ENCODE measurements at regions not wholly inside any gene's neighbourhood (a gene's known extent, or its start where the extent isn't known, plus 50 kb on each side); places are given as distances from the start of the nearest gene placed in this dataset.

- Histone ChIP-seq H3K9me3 (ENCODE audit: control insufficient read depth in 5 of 5, low read length in 5 of 5) (no peaks in the 10 kb centered on the region), H3K36me3 (ENCODE audit: control insufficient read depth in 5 of 5, insufficient read depth in 5 of 5, low read length in 5 of 5) (no peaks in the 10 kb centered on the region), H3K4me1 (ENCODE audit: control insufficient read depth in 5 of 5, insufficient read depth in 5 of 5, low read length in 5 of 5) (no peaks in the 10 kb centered on the region), H3K9ac (ENCODE audit: low read length in 5 of 5) (no peak overlapping the region), H3K4me3 (ENCODE audit: low read depth in 1 of 5, low read length in 5 of 5) (no peak overlapping the region), H3K27ac (ENCODE audit: low read depth, low read length) (no peak overlapping the region), H3K27me3 (ENCODE audit: control insufficient read depth in 5 of 5, insufficient read depth in 4 of 5, low read length in 5 of 5) (peaks cover 0 to 6% (median 0%) of the 10 kb centered on the region in 5 donors)
Observed at GRCh38 chr5:2991884-2992283, 240.4 kb upstream of the IRX2 start.

- H3K9ac ChIP-seq (ENCODE audit: low read length in 5 of 5): no peak overlapping the region
- H3K27me3 ChIP-seq (ENCODE audit: control insufficient read depth in 5 of 5, insufficient read depth in 4 of 5, low read length in 5 of 5): no peaks in the 10 kb centered on the region
- no peaks in the 10 kb centered on the region for H3K9me3 ChIP-seq (ENCODE audit: control insufficient read depth in 5 of 5, low read length in 5 of 5)
- H3K36me3 ChIP-seq (ENCODE audit: control insufficient read depth in 5 of 5, insufficient read depth in 5 of 5, low read length in 5 of 5): no peaks in the 10 kb centered on the region
- no peaks in the 10 kb centered on the region for H3K4me1 ChIP-seq (ENCODE audit: control insufficient read depth in 5 of 5, insufficient read depth in 5 of 5, low read length in 5 of 5)
- no peak overlapping the region for H3K27ac ChIP-seq (ENCODE audit: low read depth, low read length)
- no peak overlapping the region for H3K4me3 ChIP-seq (ENCODE audit: low read depth in 1 of 5, low read length in 5 of 5)
Observed at GRCh38 chr5:2989517-2989916, 238.0 kb upstream of the IRX2 start.

- H3K27ac ChIP-seq (ENCODE audit: low read depth, low read length): no peak overlapping the region
- H3K27me3 ChIP-seq (ENCODE audit: control insufficient read depth in 5 of 5, insufficient read depth in 4 of 5, low read length in 5 of 5): peaks cover 0 to 4% (median 0%) of the 10 kb centered on the region in 5 donors
- no peak overlapping the region for H3K4me3 ChIP-seq (ENCODE audit: low read depth in 1 of 5, low read length in 5 of 5)
- H3K9ac ChIP-seq (ENCODE audit: low read length in 5 of 5): no peak overlapping the region
- H3K4me1 ChIP-seq (ENCODE audit: control insufficient read depth in 5 of 5, insufficient read depth in 5 of 5, low read length in 5 of 5): no peaks in the 10 kb centered on the region
- H3K36me3 ChIP-seq (ENCODE audit: control insufficient read depth in 5 of 5, insufficient read depth in 5 of 5, low read length in 5 of 5): no peaks in the 10 kb centered on the region
- no peaks in the 10 kb centered on the region for H3K9me3 ChIP-seq (ENCODE audit: control insufficient read depth in 5 of 5, low read length in 5 of 5)
Observed at GRCh38 chr5:2986301-2986700, 234.8 kb upstream of the IRX2 start.

GRCh38 chr5:2985718-2986117 lies 234.2 kb upstream of the IRX2 start:
- H3K4me1 ChIP-seq (ENCODE audit: control insufficient read depth in 5 of 5, insufficient read depth in 5 of 5, low read length in 5 of 5): no peaks in the 10 kb centered on the region
- H3K27me3 ChIP-seq (ENCODE audit: control insufficient read depth in 5 of 5, insufficient read depth in 4 of 5, low read length in 5 of 5): peaks cover 0 to 4% (median 0%) of the 10 kb centered on the region in 5 donors
- no peak overlapping the region for H3K27ac ChIP-seq (ENCODE audit: low read depth, low read length)
- no peak overlapping the region for H3K9ac ChIP-seq (ENCODE audit: low read length in 5 of 5)
- no peaks in the 10 kb centered on the region for H3K9me3 ChIP-seq (ENCODE audit: control insufficient read depth in 5 of 5, low read length in 5 of 5)
- H3K4me3 ChIP-seq (ENCODE audit: low read depth in 1 of 5, low read length in 5 of 5): no peak overlapping the region
- H3K36me3 ChIP-seq (ENCODE audit: control insufficient read depth in 5 of 5, insufficient read depth in 5 of 5, low read length in 5 of 5): no peaks in the 10 kb centered on the region

GRCh38 chr5:2983583-2984300 lies 232.3 kb upstream of the IRX2 start:
- no peak overlapping the region for H3K9ac ChIP-seq (ENCODE audit: low read length in 5 of 5)
- no peak overlapping the region for H3K27ac ChIP-seq (ENCODE audit: low read depth, low read length)
- H3K27me3 ChIP-seq (ENCODE audit: control insufficient read depth in 5 of 5, insufficient read depth in 4 of 5, low read length in 5 of 5): peaks cover 0 to 4% (median 0%) of the 10 kb centered on the region in 5 donors
- H3K4me1 ChIP-seq (ENCODE audit: control insufficient read depth in 5 of 5, insufficient read depth in 5 of 5, low read length in 5 of 5): no peaks in the 10 kb centered on the region
- no peaks in the 10 kb centered on the region for H3K9me3 ChIP-seq (ENCODE audit: control insufficient read depth in 5 of 5, low read length in 5 of 5)
- no peak overlapping the region for H3K4me3 ChIP-seq (ENCODE audit: low read depth in 1 of 5, low read length in 5 of 5)
- no peaks in the 10 kb centered on the region for H3K36me3 ChIP-seq (ENCODE audit: control insufficient read depth in 5 of 5, insufficient read depth in 5 of 5, low read length in 5 of 5)

- Histone ChIP-seq H3K4me3 (ENCODE audit: low read depth in 1 of 5, low read length in 5 of 5) (no peak overlapping the region), H3K9ac (ENCODE audit: low read length in 5 of 5) (no peak overlapping the region), H3K27me3 (ENCODE audit: control insufficient read depth in 5 of 5, insufficient read depth in 4 of 5, low read length in 5 of 5) (peaks cover 0 to 4% (median 0%) of the 10 kb centered on the region in 5 donors)
Observed at GRCh38 chr5:2981652-2982051, 230.2 kb upstream of the IRX2 start.

GRCh38 chr5:2981035-2981434 lies 229.6 kb upstream of the IRX2 start:
- Histone ChIP-seq H3K9ac (ENCODE audit: low read length in 5 of 5) (no peak overlapping the region), H3K27ac (ENCODE audit: low read depth, low read length) (no peak overlapping the region), H3K4me3 (ENCODE audit: low read depth in 1 of 5, low read length in 5 of 5) (no peak overlapping the region), H3K27me3 (ENCODE audit: control insufficient read depth in 5 of 5, insufficient read depth in 4 of 5, low read length in 5 of 5) (peaks cover 0 to 4% (median 0%) of the 10 kb centered on the region in 5 donors), H3K36me3 (ENCODE audit: control insufficient read depth in 5 of 5, insufficient read depth in 5 of 5, low read length in 5 of 5) (no peaks in the 10 kb centered on the region), H3K4me1 (ENCODE audit: control insufficient read depth in 5 of 5, insufficient read depth in 5 of 5, low read length in 5 of 5) (no peaks in the 10 kb centered on the region), H3K9me3 (ENCODE audit: control insufficient read depth in 5 of 5, low read length in 5 of 5) (peaks cover 0 to 4% (median 0%) of the 10 kb centered on the region in 5 donors)

More at GRCh38 chr5:2981652-2982051, 230.2 kb upstream of the IRX2 start:
- H3K9me3 ChIP-seq (ENCODE audit: control insufficient read depth in 5 of 5, low read length in 5 of 5): peaks cover 0 to 2% (median 0%) of the 10 kb centered on the region in 5 donors
- no peaks in the 10 kb centered on the region for H3K4me1 ChIP-seq (ENCODE audit: control insufficient read depth in 5 of 5, insufficient read depth in 5 of 5, low read length in 5 of 5)
- H3K36me3 ChIP-seq (ENCODE audit: control insufficient read depth in 5 of 5, insufficient read depth in 5 of 5, low read length in 5 of 5): no peaks in the 10 kb centered on the region
- H3K27ac ChIP-seq (ENCODE audit: low read depth, low read length): no peak overlapping the region

- H3K4me3 ChIP-seq (ENCODE audit: low read depth in 1 of 5, low read length in 5 of 5): no peak overlapping the region
- no peaks in the 10 kb centered on the region for H3K27me3 ChIP-seq (ENCODE audit: control insufficient read depth in 5 of 5, insufficient read depth in 4 of 5, low read length in 5 of 5)
- no peak overlapping the region for H3K27ac ChIP-seq (ENCODE audit: low read depth, low read length)
- no peaks in the 10 kb centered on the region for H3K4me1 ChIP-seq (ENCODE audit: control insufficient read depth in 5 of 5, insufficient read depth in 5 of 5, low read length in 5 of 5)
- H3K9ac ChIP-seq (ENCODE audit: low read length in 5 of 5): no peak overlapping the region
- H3K36me3 ChIP-seq (ENCODE audit: control insufficient read depth in 5 of 5, insufficient read depth in 5 of 5, low read length in 5 of 5): no peaks in the 10 kb centered on the region
- H3K9me3 ChIP-seq (ENCODE audit: control insufficient read depth in 5 of 5, low read length in 5 of 5): peaks cover 0 to 14% (median 6%) of the 10 kb centered on the region in 5 donors
Observed at GRCh38 chr5:2960294-2960693, 208.8 kb upstream of the IRX2 start.

- no peaks in the 10 kb centered on the region for H3K36me3 ChIP-seq (ENCODE audit: control insufficient read depth in 5 of 5, insufficient read depth in 5 of 5, low read length in 5 of 5)
- peaks cover 0 to 14% (median 6%) of the 10 kb centered on the region in 5 donors for H3K9me3 ChIP-seq (ENCODE audit: control insufficient read depth in 5 of 5, low read length in 5 of 5)
- no peaks in the 10 kb centered on the region for H3K4me1 ChIP-seq (ENCODE audit: control insufficient read depth in 5 of 5, insufficient read depth in 5 of 5, low read length in 5 of 5)
- H3K27me3 ChIP-seq (ENCODE audit: control insufficient read depth in 5 of 5, insufficient read depth in 4 of 5, low read length in 5 of 5): no peaks in the 10 kb centered on the region
- no peak overlapping the region for H3K9ac ChIP-seq (ENCODE audit: low read length in 5 of 5)
- H3K4me3 ChIP-seq (ENCODE audit: low read depth in 1 of 5, low read length in 5 of 5): no peak overlapping the region
- H3K27ac ChIP-seq (ENCODE audit: low read depth, low read length): no peak overlapping the region
Observed at GRCh38 chr5:2958976-2959375, 207.5 kb upstream of the IRX2 start.

GRCh38 chr5:2948875-2949274 lies 197.4 kb upstream of the IRX2 start:
- Histone ChIP-seq H3K4me1 (ENCODE audit: control insufficient read depth in 5 of 5, insufficient read depth in 5 of 5, low read length in 5 of 5) (no peaks in the 10 kb centered on the region), H3K27ac (ENCODE audit: low read depth, low read length) (no peak overlapping the region)

More at GRCh38 chr5:2948875-2949274, 197.4 kb upstream of the IRX2 start:
- Histone ChIP-seq H3K4me3 (ENCODE audit: low read depth in 1 of 5, low read length in 5 of 5) (no peak overlapping the region), H3K9ac (ENCODE audit: low read length in 5 of 5) (no peak overlapping the region), H3K27me3 (ENCODE audit: control insufficient read depth in 5 of 5, insufficient read depth in 4 of 5, low read length in 5 of 5) (no peaks in the 10 kb centered on the region), H3K36me3 (ENCODE audit: control insufficient read depth in 5 of 5, insufficient read depth in 5 of 5, low read length in 5 of 5) (no peaks in the 10 kb centered on the region), H3K9me3 (ENCODE audit: control insufficient read depth in 5 of 5, low read length in 5 of 5) (peaks cover 0 to 4% (median 0%) of the 10 kb centered on the region in 5 donors)

All from subcutaneous abdominal adipose tissue (tissue), 5 donors.